IMR-90 (cell line): ENCODE measurements at regions not wholly inside any gene's neighbourhood (a gene's known extent, or its start where the extent isn't known, plus 50 kb on each side); places are given as distances from the start of the nearest gene placed in this dataset.

Source experiments
- BHLHE40 ChIP-seq: fragments of 150-350 bp; IDR thresholded peaks from 2 replicates; pipeline ENCODE4 v1.6.1; 2016; ENCODE audit warnings: mild to moderate bottlenecking, low read depth, low read length
- CTCF ChIP-seq: conservative IDR thresholded peaks from 2 replicates; pipeline ENCODE4 v1.5.1; 2012; ENCODE audit warnings: mild to moderate bottlenecking, low read depth, low read length, improper control_type of control experiment
- ELK1 ChIP-seq: fragments of 150-350 bp; IDR thresholded peaks from 2 replicates; pipeline ENCODE4 v1.6.1; 2016; ENCODE audit warnings: low read depth, mild to moderate bottlenecking, low read length, moderate library complexity, borderline replicate concordance
- FOS ChIP-seq: fragments of 150-350 bp; IDR thresholded peaks from 2 replicates; pipeline ENCODE4 v1.6.1; 2016; ENCODE audit warnings: low read depth, low read length
- MAZ ChIP-seq: IDR thresholded peaks from 2 replicates; pipeline ENCODE4 v1.6.1; 2012; ENCODE audit warnings: low read depth, mild to moderate bottlenecking, low read length, improper control_type of control experiment, moderate library complexity, borderline replicate concordance
- MXI1 ChIP-seq: IDR thresholded peaks from 2 replicates; pipeline ENCODE4 v1.6.1; 2012; ENCODE audit warnings: low read depth, mild to moderate bottlenecking, low read length, moderate library complexity, borderline replicate concordance
- NFE2L2 ChIP-seq: fragments of 150-350 bp; IDR thresholded peaks from 2 replicates; pipeline ENCODE4 v1.6.1; 2016; ENCODE audit warnings: low read depth, mild to moderate bottlenecking, low read length
- POLR2A ChIP-seq: IDR thresholded peaks from 2 replicates; pipeline ENCODE4 v1.6.1; 2012; ENCODE audit warnings: mild to moderate bottlenecking, low read depth, low read length
- RAD21 ChIP-seq: IDR thresholded peaks from 2 replicates; pipeline ENCODE4 v1.6.1; 2012; ENCODE audit warnings: low read length, improper control_type of control experiment
- USF2 ChIP-seq: fragments of 150-350 bp; IDR thresholded peaks from 2 replicates; pipeline ENCODE4 v1.6.1; 2017; ENCODE audit warnings: mild to moderate bottlenecking, antibody characterized with exemption, low read length, low read depth

- TF ChIP-seq POLR2A = no peak
- no peak for TF ChIP-seq CTCF
- no peak for TF ChIP-seq BHLHE40
- TF ChIP-seq MAZ = no peak
- no peak for TF ChIP-seq FOS
- no peak for TF ChIP-seq NFE2L2
- no peak for TF ChIP-seq USF2
- TF ChIP-seq RAD21 = no peak
- no peak for TF ChIP-seq ELK1
- no peak for TF ChIP-seq MXI1
These were observed 607.5 kb upstream of the SLC39A10 start for GRCh38 chr2:195049372-195050031.
